Brain pericyte (primary cell): ENCODE measurements at regions not wholly inside any gene's neighbourhood (a gene's known extent, or its start where the extent isn't known, plus 50 kb on each side); places are given as distances from the start of the nearest gene placed in this dataset.
"Not testable (repeated sequence)": the region's sequence is repeated elsewhere in the genome, so short reads cannot be mapped to it uniquely, and the experiment has no call there.

Experiments used
- DNase-seq: peaks from one replicate; pipeline ENCODE4 v3.0.0-alpha.2; 2012; ENCODE audit warnings: low read depth, low spot score

- DNase-seq = not testable (repeated sequence)
Observed at GRCh38 chr9:124177522-124177921, 80.2 kb upstream of the NEK6 start.

- DNase-seq = no peak
Observed at GRCh38 chr9:124179196-124180071, 78.3 kb upstream of the NEK6 start.

- no peak for DNase-seq
Observed at GRCh38 chr9:124180557-124180956, 77.2 kb upstream of the NEK6 start.

GRCh38 chr9:124182741-124183140 lies 75.0 kb upstream of the NEK6 start:
- DNase-seq = no peak

GRCh38 chr9:124183772-124184171 lies 74.0 kb upstream of the NEK6 start:
- no peak for DNase-seq

GRCh38 chr9:124185413-124185812 lies 72.3 kb upstream of the NEK6 start:
- DNase-seq = no peak

GRCh38 chr9:124187311-124187710 lies 70.4 kb upstream of the NEK6 start:
- DNase-seq = no peak

GRCh38 chr9:124188331-124189110 lies 69.2 kb upstream of the NEK6 start:
- DNase-seq = no peak

- DNase-seq = no peak
Observed at GRCh38 chr9:124190761-124191160, 67.0 kb upstream of the NEK6 start.

- DNase-seq = no peak
Observed at GRCh38 chr9:124191691-124192395, 65.9 kb upstream of the NEK6 start.

GRCh38 chr9:124196814-124197176 lies 61.0 kb upstream of the NEK6 start:
- DNase-seq = no peak

- DNase-seq = no peak
Observed at GRCh38 chr9:124197177-124198095, 60.3 kb upstream of the NEK6 start.

- no peak for DNase-seq
Observed at GRCh38 chr9:124198331-124198730, 59.4 kb upstream of the NEK6 start.

- no peak for DNase-seq
Observed at GRCh38 chr9:124198948-124199347, 58.8 kb upstream of the NEK6 start.

- DNase-seq = no peak
Observed at GRCh38 chr9:124199474-124199873, 58.3 kb upstream of the NEK6 start.

- DNase-seq = no peak
Observed at GRCh38 chr9:124202447-124202971, 55.2 kb upstream of the NEK6 start.

GRCh38 chr9:124205686-124206352 lies 51.9 kb upstream of the NEK6 start:
- DNase-seq = no peak

- no peak for DNase-seq
Observed at GRCh38 chr9:124206391-124206790, 51.4 kb upstream of the NEK6 start.
